Right forelimb (tissue), 1 donor: ENCODE measurements at regions not wholly inside any gene's neighbourhood (a gene's known extent, or its start where the extent isn't known, plus 50 kb on each side); places are given as distances from the start of the nearest gene placed in this dataset.
"Not testable (repeated sequence)": the region's sequence is repeated elsewhere in the genome, so short reads cannot be mapped to it uniquely, and the experiment has no call there.

Source experiments
- DNase-seq: peaks from one replicate; pipeline ENCODE4 v3.0.0-alpha.2; 2018

DNA sequence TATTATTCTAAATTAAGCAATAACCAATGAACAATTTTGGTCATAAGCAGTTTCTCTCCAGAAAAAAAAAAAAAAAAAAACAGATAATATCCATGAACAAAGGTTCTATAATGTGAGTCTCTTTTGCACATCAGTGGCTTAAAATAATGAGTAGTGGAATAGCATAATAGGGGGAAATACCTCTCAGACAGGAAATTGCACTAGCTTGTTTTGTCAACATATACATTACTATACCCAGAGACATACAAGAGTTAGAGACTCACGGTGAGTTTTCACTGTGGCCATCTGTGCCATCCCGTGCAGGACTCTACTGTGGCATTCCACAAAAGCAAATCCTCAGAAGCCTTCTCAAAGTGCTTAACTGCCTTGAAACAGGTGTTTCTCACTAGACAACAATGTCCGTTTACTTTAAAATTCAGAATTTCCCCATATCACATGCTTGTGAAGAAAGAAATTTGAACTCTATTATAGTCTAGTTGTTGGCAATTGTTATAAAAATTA lies 697.9 kb downstream of the USP25 start:
- DNase-seq: no peak

DNA sequence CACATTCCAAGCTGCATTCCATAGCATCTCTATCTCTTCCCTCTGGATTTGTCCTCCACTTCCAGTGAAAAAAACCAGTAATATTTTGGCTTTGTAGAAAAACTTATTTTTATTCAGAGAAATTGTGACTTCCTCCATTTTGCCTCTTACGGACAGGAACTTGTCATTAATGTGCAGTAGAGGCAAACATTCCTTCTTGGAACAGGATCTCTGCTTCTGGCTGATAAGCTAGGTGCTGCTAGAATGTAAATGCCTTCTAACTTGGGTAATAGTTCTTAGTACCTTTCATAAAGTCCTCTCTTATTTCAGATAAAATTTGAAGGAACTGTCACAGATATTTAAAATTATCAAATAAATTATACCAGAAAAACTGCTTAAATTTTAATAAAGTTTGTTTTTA lies 707.8 kb downstream of the USP25 start:
- DNase-seq: no peak

DNA sequence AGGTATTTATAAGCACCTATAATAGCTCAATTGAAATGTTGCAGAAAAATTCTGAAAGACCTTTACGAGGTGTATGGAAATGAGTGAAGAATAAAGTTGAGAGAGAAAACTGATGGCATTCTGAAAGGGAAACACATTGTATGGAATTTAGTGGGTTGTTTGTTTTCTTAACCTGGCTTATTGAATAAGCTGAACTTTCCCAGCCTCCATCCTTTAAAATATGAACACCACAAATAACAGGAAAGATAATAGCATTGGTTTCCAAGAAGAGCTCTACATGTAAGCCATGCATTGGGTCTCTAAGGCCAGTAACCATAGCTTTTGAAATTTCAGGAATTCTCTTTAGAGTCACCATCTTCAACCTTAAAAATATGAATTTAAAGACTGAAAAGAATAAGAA lies 709.0 kb downstream of the USP25 start:
- DNase-seq: no peak

DNA sequence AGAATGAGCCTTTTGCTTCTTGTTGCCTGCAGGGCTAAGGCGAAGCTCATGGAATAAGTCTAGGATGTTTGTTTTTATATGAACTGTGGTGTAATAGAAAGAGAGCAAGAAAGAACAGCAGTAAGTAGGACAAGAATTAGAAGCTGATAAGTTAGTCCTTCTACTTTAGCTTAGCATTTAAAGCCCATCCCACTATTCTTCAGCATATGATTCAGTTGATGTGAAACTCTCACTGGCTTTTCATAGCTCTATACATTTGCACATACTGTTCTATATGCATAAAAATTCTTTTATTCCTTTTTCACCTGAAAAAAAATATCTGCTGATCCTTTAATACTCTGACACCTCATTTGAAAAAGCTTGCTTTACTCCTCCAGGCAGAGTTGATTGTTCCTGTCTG lies 712.0 kb downstream of the USP25 start:
- no peak for DNase-seq

DNA sequence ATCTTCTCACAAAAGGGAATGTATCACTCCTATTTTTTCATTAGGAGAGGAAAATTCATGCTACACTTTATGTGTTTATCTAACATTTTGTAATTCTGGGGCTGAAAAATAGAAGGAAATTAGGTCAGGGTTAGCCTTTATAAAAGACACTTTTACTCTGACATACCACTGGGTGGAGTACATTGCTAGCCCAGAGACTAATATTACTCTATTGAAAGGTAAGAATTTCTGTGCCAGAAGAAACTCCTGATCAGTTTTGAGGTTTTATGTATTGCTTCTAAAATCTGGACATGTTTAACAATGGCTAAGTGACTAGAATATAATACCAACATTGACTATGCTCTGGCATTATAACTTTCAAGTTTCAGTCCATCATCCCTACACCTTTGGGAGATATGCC lies 724.6 kb downstream of the USP25 start:
- DNase-seq: no peak

DNA sequence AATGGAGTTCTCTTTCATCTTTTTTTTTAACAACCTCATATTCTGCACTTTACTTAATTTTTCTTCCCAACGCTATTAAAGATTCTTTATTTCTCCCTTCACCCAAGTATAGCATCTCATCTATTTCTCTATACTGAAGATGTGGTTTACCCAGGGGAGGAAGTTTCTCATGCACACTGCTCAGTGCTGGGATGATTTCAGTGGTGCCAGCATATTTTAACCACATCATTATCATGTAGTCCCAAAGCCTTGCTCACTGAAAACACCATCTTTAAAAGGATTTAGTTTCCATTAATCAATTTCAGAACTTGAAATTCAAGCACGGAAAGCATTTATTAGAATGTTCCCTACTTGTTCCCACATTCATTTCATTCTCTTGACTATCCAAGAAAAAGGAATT lies 725.7 kb downstream of the USP25 start:
- DNase-seq: no peak

DNA sequence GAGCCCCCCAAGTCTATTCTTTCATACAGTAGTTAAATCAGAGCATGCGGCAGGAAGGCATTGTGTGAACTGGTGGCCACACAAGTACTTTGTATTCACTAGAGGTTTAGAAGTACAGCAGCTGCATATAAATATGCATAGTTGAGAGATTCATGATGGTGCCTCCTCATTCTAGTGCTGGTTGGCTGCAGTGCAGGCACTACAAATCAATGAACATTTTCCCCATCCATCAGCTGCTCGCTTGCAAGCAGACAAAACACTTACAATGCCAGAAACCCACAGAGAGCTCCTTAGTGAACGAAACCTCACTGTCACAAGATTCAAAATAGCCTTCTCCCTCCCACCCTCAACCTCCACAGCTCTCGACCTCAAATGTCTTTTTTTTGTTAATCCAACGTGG lies 726.2 kb downstream of the USP25 start:
- no peak for DNase-seq

DNA sequence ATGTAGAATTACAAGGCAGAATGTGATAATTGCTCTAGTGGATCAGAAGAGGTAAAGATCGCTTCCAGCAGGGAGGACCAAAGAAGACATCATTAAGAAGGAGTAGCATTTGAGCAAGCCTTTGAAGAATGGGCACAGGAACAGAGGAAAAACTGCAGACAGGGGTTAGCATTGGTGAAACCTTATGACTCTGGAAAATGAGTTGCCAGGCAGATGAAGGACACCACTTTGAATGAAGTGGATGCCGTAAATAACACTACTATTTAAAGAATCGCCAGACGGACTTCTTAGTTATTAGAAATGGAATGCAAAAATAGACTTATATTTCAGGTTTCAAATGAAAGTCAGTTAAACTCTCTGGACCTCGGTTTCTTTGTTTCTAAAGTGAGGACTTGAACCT lies 727.7 kb downstream of the USP25 start:
- DNase-seq: no peak

DNA sequence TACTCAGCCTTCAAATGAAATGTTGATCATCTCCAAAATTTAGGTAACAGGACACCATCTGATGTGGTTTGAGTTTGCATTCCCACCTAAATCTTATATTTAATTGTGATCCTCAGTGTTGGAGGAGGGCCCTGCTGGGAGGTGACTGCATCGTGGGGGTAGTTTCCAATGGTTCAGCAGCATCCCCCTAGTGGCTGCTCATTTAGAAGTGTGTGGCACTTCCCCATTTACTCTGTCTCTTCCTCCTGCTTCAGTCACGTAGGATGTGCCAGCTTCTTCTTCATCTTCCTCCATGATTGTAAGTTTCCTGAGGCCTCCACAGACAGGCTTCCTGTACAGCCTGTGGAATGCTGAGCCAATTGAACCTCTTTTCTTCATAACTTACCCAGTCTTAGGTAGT lies 731.2 kb downstream of the USP25 start:
- DNase-seq: no peak

DNA sequence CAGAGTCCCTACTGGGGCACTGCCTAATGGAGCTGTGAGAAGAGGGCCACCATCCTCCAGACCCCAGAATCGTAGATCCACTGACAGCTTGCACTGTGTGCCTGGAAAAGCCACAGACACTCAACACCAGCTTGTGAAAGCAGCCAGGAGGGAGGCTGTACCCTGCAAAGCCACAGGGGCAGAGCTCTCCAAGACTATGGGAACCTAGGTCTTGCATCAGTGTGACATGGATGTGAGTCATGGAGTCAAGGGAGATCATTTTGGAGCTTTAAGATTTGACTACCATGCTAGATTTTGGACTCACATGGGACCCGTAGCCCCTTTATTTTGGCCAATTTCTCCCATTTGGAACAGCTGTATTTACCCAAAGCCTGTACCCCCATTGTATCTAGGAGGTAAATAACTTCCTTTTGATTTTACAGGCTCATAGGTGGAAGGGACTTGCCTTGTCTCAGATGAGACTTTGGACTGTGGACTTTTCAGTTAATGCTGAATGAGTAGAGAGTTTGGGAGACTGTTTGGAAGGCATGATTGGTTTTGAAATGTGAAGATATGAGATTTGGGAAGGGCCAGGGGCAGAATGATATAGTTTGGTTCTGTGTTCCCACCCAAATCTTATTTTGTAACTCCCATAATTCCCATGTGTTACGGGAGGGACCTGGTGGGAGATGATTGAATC lies 734.6 kb downstream of the USP25 start:
- DNase-seq: not testable (repeated sequence)

DNA sequence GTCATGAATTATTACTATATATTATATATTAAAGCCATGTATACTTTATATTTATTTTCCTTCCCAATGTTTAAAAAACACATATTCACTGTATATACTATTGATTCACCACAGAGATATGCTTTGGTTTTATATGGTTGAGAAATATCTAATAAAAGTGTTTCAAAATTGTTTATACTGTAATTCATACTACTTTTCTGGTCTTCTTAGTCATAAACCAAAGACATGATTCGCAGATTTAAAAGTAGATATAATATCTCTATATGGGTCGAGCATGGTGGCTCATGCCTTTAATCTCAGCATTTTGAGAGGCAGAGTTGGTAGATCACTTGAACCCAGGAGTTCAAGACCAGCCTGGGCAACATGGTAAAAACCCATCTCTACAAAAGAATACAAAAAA lies 738.4 kb downstream of the USP25 start:
- DNase-seq: no peak

DNA sequence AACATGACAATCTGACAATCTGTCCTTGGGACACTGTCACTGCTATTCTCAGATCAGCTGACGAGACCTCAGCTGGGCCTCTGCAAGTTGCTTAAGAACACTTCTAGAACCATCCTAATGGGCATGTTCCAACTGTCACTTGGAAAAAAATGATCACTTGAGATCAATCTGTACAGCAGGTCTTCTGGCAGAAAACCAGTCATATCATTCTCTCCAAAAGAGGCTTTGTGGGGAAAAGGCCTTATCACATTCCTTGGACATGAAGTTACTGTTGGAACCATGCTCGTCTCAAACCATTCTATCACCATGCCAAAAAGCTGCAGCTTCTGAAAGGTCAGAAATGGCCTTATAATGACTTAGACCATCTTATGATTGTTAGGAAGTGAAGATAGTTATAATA lies 744.2 kb downstream of the USP25 start:
- no peak for DNase-seq

DNA sequence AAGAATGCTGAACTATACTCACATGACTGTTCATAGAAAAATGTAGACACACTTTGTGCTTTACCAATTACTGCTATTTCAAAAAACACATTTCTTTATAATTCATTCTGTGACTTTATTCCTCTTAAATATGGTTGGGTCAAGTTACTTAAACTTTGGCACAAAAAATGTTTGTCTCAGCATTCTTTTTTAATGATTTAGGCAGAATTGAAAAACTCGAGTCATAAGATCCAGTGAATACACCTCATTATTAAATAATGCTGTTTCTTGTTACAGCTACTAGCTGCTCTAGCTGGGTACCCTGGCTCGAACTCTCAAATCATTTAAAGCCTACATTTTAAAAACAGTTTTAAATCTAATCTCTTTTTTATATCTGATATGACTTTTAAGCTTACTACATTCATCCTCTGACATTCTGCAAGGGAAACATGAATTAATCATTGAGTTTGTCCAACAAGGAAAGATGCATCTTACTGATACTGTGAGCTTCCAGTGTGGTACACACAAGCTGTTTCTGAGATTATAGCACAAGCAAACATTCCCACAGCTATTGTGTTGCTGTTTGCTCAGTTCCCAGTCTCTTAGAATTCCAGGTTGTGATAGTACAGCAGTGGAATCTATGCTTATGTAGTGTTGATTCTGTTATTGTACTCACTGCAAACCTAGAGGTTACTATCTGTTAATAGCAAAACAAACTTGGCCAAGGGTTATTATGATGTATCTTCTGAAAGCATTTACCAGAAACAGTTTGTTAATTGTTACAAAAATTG lies 746.5 kb downstream of the USP25 start:
- DNase-seq: no peak

DNA sequence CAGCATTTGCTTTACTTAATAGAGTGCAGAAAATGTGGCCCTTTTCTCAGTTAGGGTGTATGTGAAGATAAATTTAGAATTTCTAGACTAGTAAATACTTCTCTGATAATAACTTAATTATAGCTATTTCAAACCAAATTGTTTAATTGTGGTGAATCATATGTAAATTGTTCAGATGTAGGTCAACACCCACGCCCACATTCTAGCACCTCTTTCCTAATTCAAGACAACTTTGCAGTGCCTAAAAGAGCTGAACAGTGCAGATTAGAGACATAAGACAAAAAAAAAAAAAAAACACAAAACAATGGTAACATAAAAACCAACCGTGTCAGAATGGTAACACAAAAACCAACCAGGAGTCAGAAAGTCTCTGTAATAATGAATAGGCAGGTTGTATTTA lies 758.3 kb downstream of the USP25 start:
- DNase-seq: no peak

DNA sequence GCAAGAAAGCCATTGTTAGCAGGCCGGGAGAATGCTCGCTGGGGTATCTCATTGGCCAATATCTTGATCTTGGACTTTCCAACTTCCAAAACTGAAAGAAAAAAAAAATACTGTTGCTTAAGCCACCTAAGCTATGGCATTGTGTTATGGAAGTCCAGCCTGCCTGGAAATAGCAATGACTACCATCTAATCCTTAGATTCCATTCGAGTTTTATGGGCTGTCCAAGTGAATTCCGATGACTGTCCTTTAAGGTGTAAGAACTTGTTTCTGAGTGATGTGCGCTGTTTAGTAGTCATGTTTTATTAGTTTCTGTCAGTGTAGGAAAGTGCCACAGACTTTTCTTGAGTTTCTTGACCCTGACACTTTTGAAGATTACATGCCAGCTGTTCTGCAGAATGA lies 762.6 kb downstream of the USP25 start:
- DNase-seq: no peak

DNA sequence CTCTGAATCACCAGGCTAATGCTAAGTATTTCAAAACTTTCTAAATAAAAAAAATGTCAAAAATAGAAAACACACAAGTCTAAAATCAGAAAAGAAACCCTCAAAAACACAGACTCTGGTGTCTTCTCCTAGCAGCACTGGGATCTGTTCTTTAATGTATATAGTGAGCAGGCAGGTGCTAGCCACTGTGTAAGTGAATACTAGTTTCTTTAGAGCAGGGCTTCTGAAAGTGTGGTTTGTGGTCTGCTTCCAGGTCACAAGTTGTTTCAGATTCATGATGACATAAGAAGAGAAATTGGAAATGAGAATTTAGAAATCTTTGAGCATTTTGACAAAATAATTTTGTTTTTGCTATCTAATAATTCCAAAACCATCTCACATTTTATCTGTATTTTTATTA lies 763.1 kb downstream of the USP25 start:
- DNase-seq: no peak

DNA sequence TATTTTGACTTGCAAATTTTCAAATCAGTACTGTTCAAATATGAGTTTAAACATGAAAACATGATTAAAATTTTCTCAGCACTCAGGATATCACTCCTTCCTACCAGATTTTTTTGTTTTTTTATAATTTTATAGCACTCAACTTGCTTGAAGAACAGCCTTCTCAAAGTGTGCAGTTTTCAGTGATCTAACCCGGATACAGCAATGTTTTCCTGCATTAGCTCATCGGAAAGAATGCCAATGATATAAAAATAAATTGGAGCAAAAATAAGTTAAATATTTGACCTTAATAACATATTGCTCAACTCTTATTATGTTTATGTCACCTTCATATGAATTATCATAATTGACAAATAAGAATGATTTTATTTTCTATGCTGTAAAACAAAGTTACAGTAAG lies 766.8 kb downstream of the USP25 start:
- no peak for DNase-seq

DNA sequence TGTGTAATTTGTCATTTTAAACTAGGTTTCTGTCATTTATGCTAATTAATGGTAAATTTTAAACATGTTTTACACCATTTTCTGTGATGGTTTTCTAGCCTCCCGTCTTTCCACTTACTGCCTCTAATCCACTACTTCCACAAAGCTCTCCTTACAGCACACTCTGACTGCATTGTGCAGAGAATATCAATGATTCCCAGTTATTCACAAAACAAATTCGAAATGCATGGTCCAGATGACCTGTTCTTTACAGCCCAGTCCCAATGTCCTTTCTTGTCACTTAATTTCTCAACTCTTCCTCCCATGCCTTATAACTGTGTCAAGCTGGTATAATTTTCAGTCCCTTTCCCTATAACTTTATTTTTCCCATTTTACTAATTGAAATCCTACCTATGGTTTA lies 770.5 kb downstream of the USP25 start:
- DNase-seq: no peak

DNA sequence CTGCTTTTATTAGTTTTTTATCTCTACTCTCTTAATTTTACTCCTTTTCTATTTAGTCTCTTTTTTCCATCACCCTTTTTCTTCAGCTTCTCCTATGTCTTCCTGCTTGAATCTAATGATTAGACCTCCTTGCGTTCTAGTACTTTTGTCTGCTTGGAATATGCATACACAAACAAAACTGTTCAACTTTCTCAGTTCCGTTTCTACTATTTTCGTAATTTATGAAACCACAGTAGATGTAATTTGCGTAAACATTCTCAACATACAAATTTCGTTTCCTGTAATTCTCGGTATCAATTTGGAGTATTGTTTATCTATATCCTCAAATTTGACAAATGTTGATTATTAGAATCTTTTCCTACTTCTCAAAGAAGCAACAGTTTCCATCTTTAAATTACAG lies 772.5 kb downstream of the USP25 start:
- no peak for DNase-seq

DNA sequence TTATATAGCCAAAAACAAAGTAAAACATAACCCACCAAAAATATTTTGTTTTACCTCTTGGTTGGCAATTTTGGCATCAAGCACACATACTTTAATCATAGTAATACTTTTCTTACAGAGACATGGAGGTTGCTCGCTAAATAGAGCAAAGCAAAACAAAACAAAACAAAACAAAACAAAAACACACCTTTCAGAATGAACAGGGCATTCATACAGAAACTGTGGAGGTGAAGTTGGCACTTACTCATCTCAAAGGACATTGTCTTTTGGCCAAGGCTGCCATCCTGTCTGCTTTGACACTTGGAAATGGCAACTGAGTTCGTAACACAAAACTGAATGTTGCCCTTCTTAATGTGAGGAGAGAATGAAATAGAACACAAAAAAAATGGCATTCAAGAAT lies 773.1 kb downstream of the USP25 start:
- DNase-seq: no peak

DNA sequence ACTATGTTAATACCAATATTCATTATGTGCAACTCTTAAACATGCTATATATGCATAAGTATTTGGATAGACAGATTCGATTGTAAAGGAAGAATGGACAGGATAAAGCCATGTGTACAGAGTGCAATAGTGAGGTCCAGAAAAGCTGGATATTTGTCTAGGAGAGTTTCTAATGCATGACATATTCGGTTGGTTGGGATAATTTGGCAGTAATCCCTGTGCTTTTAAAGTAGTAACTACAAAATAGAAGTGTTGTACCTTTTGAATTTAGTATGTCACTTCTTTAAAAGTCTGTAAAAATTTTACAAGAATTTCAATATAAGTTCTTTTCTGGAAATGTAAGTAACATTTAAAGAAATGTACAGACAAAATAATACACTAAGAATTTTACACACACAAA lies 774.5 kb downstream of the USP25 start:
- DNase-seq: no peak

DNA sequence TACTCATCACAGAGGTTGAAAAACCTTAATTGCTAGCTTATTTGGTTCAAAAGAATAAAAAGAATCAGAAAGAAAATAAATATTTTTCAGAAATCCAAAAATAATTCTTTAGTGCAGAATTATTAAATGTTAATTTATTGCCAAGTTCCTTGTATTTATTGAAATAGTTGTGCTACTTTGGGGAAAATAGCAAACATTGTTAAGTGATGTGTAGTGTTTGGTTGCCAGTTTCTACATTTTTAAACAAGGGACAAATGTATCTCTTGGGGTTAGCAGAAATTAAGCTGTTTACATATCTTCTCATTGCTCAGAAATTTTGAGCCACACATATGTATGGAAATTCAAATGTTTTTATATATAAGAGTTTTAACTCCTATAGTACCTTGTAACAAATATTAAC lies 775.0 kb downstream of the USP25 start:
- DNase-seq: no peak

DNA sequence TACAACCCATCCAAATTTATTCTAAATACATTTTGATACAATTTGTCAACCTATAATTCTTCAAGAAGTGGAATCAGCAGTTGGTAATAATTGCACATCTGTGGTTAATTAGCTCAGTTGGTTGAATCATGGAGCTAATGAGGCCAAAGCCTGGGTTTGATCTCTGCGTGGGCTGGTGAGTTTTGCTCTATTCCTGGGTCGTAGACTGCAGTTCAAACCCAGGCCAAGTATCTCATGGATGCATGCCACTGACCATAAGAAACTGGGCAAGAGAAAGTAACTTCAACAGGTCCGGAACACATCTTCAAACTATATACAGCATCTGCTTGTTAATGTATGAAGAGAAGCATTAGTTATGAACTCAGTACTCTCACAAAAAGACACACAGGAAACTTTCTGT lies 779.7 kb downstream of the USP25 start:
- DNase-seq: no peak

DNA sequence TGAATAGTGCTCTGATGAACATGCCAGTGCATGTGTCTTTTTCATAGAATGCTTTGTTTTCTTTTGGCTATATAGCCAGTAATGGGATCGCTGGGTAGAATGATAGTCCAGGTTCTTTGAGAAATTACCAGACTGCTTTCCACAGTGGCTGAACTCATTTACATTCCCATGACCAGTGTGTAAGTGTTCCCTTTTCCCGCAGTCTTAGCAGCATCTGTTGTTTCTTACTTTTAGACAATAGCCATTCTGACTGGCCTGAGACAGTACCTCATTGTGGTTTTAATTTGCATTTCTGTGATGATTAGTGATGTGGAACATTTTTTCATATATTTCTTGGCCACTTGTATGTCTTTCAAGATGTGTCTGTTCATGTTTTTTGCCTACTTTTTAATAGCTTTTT lies 784.5 kb downstream of the USP25 start:
- no peak for DNase-seq

DNA sequence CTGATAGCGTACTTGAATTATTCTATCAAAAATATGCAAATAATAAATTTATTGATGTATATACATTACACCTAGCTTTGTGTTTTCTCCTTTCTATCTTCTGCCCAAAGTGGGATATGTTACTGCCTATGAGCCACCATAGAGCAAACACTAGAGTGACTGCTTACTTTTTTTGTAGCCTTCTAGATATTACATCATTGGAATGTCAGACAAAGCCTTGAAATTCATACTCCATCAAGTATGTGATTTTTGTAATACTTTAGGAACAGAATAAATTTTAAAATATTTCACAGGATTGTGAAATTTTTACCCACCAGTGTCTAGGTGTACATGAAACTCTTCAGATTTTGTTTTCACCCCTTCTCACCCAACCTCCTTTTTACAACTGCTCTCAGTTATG lies 787.6 kb downstream of the USP25 start:
- DNase-seq: no peak
